SKM-1 (cell line): ENCODE measurements at regions not wholly inside any gene's neighbourhood (a gene's known extent, or its start where the extent isn't known, plus 50 kb on each side); places are given as distances from the start of the nearest gene placed in this dataset.

Experiments used
- DNase-seq: peaks from one replicate; lab custom pipeline; 2025; ENCODE audit not compliant: unreplicated experiment; lab: John Stamatoyannopoulos, UW

GRCh38 chr7:16065939-16066338 is 355.4 kb downstream of the CRPPA start:
- no peak for DNase-seq

GRCh38 chr7:16063716-16064675 is 357.3 kb downstream of the CRPPA start:
- DNase-seq: no peak

DNA sequence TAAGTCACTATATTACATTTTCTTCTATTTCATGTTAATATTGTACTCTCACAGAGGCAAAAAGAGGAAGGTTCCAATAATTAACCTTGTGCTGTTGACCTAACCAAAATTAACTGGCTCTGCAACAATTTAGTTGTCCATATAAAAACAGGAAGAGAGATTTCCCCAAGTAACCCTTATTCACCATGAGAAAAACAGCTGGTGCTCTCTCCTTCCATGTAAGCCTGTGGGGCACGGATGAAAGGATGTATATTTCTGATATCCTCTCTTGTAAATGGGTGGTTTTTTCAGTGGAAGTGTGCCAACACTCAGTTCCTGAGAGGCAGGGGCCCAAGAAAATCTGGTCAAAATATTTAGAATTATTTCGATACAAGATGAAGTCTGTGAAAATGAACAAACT is 358.1 kb downstream of the CRPPA start:
- DNase-seq: no peak

- no peak for DNase-seq
These were observed 359.1 kb downstream of the CRPPA start for GRCh38 chr7:16062269-16062668.

- DNase-seq: no peak
These were observed 359.7 kb downstream of the CRPPA start for GRCh38 chr7:16061630-16062029.

- no peak for DNase-seq
These were observed 360.3 kb downstream of the CRPPA start for GRCh38 chr7:16061011-16061410.

DNA sequence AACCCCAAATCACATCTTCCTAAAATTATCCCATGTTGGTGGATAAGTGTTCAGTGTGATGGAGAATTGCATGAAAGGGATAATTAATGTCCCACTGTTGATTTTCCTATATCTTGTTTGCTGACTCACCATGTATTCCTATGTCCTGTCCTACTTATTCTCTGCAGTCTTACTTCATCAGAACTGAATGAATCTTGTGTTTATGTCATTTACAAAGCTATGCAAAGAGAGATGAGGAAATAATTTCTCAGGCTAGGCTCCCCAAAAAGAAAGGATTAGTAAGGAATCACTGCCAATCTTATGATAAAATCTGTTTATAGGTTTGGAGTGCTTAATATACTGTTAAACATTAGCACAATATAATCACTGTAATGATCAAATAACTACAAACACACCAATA is 360.8 kb downstream of the CRPPA start:
- no peak for DNase-seq

DNA sequence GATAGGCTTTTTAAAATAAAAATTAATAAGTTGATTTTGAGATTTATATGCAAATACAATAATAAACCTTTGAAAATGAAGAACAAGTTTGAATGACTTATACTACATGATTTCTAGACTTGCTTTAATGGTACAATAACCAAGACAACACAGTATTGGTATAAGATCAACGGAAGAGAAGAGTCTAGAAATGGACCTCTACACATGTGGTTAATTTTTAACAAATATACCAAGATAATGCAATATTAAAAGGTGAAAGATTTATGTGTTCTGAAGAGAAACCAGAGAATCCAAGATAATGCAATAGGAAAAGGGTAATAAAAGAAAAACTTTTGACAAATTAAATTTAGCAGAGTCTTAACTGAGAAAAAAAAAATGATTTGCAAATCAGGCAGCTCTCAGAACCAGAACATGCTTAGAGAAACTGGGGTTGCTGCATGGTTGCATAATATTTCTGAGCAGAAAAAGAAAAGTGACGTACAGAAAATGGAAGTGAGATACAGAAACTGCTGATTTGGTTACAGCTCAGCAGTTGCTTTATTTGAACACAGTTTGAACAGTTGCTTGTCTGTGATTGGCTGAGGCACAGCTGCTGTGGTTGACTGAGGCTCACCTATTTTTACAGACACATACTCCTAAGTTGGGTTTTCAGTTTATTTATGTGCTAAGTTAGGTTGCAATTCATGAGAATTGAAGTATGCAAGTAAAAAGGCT is 365.9 kb downstream of the CRPPA start:
- no peak for DNase-seq

DNA sequence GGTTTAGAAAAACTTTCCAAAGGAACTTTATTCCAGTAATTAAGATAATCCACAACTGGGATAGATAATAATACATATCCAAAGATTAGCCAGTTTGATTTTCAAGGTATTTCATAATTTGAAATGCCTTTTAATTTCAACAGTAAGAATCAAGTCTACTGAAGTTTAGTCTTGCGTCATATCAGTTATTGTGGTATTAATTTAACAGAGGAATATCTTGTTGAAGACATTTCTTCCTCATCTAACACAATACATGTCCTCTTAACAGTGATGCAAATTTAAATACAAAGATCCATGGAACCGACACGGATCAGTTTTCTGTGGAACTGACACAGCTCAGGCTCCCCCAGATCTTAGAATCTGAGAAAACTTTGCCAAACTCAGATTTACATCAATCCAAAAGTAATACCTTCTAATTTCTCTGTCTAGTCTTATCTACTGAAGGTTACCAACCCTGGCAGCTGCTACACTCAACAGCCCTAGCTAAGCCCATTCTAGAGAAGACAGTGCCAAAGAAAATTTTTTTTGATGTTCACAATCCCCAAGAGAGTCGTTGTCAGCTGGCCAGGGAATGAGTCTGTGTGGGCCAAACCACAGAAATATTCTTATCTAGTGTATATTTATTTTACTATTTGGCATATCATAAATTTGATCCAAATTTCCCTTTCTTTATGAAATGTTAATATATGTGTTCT is 365.2 kb upstream of the MEOX2 start:
- DNase-seq: no peak

GRCh38 chr7:16046041-16046440 is 359.6 kb upstream of the MEOX2 start:
- DNase-seq: no peak

- no peak for DNase-seq
These were observed 358.8 kb upstream of the MEOX2 start for GRCh38 chr7:16045296-16045695.

DNA sequence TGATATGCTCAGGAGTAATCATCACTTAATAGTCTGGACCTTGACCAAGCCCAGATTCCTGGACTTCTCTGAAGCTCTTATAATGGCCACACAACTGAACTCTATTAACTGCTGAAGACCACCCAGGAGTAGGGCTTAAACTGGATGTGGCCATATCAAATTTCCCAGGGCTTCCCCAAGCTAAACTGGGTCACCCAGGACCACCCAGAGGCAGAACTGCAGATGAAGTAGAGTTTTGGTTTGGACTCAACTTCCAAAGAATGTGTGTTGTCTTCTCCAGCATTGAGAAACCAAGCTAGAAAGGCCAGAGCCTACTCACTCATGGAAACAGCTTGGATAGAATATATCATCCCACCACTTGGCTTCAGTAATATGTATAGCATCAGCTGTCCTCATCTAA is 358.2 kb upstream of the MEOX2 start:
- no peak for DNase-seq

DNA sequence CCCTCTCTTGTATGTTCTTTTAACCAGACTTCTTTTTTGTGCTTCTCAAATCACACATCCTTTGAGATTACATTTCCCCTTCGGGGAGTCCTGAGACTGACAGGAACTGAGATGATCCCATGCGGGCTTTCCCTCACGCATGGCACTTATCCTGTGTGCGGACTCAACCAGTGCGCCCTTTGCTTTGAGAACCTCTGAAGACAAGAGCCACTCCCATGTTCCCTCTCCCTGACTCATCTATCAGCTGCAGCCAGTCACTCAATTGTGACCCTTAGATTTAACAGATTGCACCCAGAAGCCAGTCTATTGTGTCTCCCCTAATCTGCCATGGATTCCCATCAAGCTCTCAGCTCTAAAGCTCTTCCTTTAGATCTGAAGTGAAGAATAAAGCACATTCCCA is 353.9 kb upstream of the MEOX2 start:
- no peak for DNase-seq

GRCh38 chr7:16038906-16039305 is 352.4 kb upstream of the MEOX2 start:
- no peak for DNase-seq

DNA sequence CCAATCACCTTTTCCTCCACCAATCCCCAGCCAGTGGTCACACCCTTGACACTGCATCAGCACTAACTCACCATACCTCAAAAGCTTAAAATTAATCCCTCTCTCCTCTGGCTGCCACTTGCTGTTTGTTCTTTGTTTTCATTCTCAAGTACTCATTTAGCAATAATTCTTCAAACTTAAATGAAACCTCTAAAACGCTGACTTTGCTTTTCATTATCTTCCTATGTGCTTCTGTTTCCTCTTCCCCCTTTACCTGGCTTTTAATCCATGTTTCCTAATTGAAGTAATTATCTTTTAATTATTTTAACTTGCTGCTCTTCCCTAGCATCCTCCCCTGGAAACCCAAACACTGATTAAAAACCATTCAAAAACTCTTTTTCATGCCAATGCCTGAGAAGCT is 348.9 kb upstream of the MEOX2 start:
- DNase-seq: no peak

DNA sequence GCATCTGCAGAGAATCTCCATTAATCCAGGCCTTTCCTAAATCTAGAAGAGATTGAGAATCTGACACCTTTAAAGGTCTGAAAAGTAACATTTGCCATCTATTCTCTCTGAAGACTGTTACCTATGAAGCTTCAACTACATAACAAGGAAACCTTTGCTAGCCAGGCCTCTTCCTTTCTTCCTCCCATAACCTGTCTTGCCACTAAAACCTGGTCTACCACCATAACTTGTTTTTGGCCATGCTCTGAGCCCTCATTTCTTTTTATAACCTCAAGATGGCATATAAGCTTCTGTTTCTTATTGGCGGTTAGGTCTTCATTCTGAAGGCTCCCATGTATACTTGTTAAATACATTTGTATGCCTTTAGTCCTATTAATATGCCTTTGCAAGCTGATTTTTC is 348.4 kb upstream of the MEOX2 start:
- no peak for DNase-seq

DNA sequence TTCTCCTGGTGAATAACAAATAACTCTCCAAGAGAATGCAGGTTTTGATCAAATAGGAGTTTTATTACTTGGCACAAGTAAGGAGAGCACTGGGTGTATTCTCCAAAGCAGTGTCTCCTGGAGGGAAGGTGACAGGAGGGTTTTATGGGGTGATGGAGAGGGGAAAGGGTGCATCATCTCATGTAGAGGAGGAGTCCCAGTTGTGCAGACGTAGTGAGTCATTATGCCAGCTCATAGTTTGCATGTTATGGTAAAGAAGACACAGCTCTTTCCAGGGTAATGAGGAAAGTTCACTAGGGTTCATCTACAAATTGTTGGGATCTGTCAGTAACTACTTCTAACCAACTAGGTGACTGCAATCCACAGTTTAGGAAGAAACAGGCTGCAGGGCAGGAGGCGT is 347.9 kb upstream of the MEOX2 start:
- DNase-seq: no peak

- no peak for DNase-seq
These were observed 346.8 kb upstream of the MEOX2 start for GRCh38 chr7:16033233-16033632.

DNA sequence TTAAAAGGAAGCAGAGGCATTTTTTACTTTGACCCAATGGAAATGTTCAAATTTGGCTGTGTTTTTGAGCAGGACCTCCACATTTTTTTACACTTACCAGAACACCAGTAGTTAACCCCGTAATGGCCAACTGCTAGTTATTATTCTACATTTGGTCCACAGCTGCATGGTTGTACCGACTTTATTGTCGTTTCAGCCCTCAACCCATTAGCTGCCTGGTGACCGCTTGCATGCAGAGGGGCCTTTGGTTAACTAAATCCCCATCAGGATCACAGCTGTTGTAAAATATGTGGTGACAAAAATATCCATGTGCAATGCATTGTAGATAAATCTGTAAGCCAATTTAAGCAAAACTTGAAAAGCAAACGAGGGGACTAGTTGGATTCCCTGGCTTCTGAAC is 342.2 kb upstream of the MEOX2 start:
- no peak for DNase-seq

GRCh38 chr7:16028103-16028502 is 341.6 kb upstream of the MEOX2 start:
- no peak for DNase-seq

DNA sequence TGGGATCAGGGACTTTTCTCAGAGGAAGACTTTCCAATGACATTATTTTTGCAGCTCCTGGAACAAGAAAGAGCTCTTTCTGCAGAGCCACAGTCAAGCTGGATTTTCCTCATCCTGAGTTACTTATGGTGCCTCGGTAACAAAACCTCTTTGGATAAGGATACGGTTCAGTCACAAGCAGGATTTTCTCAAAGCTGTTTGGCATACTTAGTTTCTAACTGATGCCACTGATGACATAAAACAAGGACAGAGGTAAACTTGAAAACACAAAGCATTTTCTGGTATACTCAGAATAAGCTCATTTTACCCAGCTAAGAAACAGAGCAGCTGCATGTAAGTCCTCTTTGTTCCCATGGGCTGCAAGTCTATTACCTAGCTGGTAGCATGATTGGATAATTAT is 340.9 kb upstream of the MEOX2 start:
- DNase-seq: no peak
